Hepatocyte (in vitro differentiated cells): ENCODE measurements at regions not wholly inside any gene's neighbourhood (a gene's known extent, or its start where the extent isn't known, plus 50 kb on each side); places are given as distances from the start of the nearest gene placed in this dataset.

ENCODE experiments used
- EZH2 ChIP-seq: fragments of 200-600 bp; sonication (generic); IDR thresholded peaks from 2 replicates; pipeline ENCODE4 v1.6.1; 2016; ENCODE audit warnings: antibody characterized with exemption, mild to moderate bottlenecking, borderline replicate concordance
- EZH2phosphoT487 ChIP-seq: fragments of 200-600 bp; sonication (generic); IDR thresholded peaks from one replicate; pipeline ENCODE4 v1.6.1; 2018; ENCODE audit warnings: antibody characterized with exemption, mild to moderate bottlenecking, low read depth, moderate library complexity; ENCODE audit not compliant: unreplicated experiment, severe bottlenecking
- TF ChIP-seq, protein P1 (sequence below): fragments of 200-600 bp; sonication (generic); IDR thresholded peaks from 2 replicates; pipeline ENCODE4 v1.5.1; 2016; ENCODE audit warnings: antibody characterized with exemption, mild to moderate bottlenecking; ENCODE audit not compliant: poor library complexity

DNA sequence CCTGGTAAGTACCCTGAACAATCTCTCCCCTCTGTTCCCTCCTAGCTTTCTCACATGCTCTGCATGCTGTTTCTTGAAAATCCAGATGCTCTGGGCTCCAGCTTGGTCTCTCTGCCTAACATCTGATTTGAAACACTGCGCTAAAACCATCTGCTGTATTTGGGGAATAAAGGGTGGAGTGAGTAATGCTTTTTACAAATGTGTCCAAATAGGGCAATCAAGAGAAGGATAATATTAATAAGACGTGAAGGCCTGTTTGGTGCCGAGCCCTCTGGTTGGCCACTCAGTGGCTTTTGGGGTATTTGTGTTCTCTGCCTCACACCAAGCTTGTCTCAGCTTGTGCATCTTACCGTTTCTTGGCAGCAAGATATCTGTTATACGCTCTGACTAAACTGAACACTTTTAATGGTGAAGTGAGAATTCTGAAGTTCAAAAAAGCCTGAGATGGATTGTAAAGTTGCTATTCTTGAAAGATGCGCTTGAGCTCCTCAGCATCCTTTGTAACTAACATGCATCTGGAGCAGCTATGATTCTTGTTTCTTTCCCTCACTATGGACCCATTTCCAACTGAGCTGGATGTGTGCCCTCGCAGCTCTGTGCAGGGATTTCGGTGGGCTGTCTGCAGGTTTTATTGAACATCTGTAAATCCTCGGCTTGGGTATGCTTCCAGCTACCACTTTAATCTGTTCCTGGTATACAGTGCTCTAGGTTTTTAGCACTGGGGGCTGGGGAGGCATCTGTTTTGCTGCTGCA is 269.4 kb downstream of the RWDD3 start:
- TF ChIP-seq EZH2phosphoT487, result no peak
- TF ChIP-seq, protein P1, sequence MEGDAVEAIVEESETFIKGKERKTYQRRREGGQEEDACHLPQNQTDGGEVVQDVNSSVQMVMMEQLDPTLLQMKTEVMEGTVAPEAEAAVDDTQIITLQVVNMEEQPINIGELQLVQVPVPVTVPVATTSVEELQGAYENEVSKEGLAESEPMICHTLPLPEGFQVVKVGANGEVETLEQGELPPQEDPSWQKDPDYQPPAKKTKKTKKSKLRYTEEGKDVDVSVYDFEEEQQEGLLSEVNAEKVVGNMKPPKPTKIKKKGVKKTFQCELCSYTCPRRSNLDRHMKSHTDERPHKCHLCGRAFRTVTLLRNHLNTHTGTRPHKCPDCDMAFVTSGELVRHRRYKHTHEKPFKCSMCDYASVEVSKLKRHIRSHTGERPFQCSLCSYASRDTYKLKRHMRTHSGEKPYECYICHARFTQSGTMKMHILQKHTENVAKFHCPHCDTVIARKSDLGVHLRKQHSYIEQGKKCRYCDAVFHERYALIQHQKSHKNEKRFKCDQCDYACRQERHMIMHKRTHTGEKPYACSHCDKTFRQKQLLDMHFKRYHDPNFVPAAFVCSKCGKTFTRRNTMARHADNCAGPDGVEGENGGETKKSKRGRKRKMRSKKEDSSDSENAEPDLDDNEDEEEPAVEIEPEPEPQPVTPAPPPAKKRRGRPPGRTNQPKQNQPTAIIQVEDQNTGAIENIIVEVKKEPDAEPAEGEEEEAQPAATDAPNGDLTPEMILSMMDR, result no peak
- no peak for TF ChIP-seq EZH2
